ENCODE measurements at regions not wholly inside any gene's neighbourhood (a gene's known extent, or its start where the extent isn't known, plus 50 kb on each side); places are given as distances from the start of the nearest gene placed in this dataset.

DNA sequence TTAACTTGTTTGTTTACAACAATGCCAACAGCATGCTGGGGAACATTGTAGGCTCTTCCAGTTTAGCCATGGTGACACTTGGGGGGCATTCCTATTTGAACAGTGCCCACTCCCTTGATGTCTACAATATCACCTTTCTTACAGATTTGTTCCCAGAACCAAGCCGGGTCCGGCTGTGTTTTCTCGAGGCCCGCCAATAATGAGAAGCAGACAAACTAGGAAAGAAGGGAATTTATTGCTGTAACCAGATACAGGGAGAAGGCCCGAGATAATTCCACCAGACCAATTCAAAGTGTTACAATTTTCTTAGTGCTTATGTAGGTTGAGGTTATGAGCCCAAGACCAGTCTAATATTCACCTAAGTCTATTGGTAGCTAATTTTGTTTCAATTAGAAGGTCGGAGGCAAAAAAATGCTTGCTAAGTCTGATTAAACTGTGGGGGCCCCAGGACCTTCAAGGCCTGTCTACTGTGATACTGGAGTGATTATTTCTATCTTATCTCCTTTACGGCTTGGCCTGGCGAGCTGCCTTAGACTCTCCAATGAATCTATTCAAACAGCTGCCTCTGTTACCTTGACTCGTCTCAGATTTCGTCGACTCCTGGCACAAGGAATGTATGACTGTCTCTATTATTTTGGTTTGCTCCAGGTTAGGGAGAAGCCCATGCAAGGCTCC lies 59.1 kb upstream of the PSME4 start:
- TF ChIP-seq CTCF (IDR thresholded peaks at IDR 0.05) (no peak), FOXJ3 (CRISPR knock-in tag; IDR thresholded peaks at IDR 0.05; ENCODE audit: borderline replicate concordance) (no peak), TEAD4 (CRISPR knock-in tag; IDR thresholded peaks at IDR 0.05) (no peak)
- TF ChIP-seq, protein P1, sequence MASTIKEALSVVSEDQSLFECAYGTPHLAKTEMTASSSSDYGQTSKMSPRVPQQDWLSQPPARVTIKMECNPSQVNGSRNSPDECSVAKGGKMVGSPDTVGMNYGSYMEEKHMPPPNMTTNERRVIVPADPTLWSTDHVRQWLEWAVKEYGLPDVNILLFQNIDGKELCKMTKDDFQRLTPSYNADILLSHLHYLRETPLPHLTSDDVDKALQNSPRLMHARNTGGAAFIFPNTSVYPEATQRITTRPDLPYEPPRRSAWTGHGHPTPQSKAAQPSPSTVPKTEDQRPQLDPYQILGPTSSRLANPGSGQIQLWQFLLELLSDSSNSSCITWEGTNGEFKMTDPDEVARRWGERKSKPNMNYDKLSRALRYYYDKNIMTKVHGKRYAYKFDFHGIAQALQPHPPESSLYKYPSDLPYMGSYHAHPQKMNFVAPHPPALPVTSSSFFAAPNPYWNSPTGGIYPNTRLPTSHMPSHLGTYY (CRISPR knock-in tag; IDR thresholded peaks at IDR 0.05): no peak
